BE2C (cell line): ENCODE measurements at regions not wholly inside any gene's neighbourhood (a gene's known extent, or its start where the extent isn't known, plus 50 kb on each side); places are given as distances from the start of the nearest gene placed in this dataset.

Experiments
- DNase-seq: peaks from one replicate; pipeline ENCODE4 v3.0.0-alpha.2; 2020
- H3K27me3 ChIP-seq: fragments of 250-450 bp; sonication (Bioruptor Pico); 2 replicates; pipeline ENCODE4 v1.5.1; 2020; ENCODE audit warnings: mild to moderate bottlenecking
- H3K36me3 ChIP-seq: fragments of 250-450 bp; sonication (Bioruptor Pico); 2 replicates; pipeline ENCODE4 v1.5.1; 2020; ENCODE audit warnings: mild to moderate bottlenecking
- H3K4me1 ChIP-seq: fragments of 250-450 bp; sonication (Bioruptor Pico); 2 replicates; pipeline ENCODE4 v1.5.1; 2020
- H3K4me3 ChIP-seq: 2 replicates; pipeline ENCODE4 v1.5.1; 2011; ENCODE audit warnings: low read depth, low read length
- H3K9me3 ChIP-seq: fragments of 250-450 bp; sonication (Bioruptor Pico); 2 replicates; pipeline ENCODE4 v1.5.1; 2020
- TF ChIP-seq, protein P1 (sequence below): IDR thresholded peaks from 2 replicates; pipeline ENCODE4 v1.5.1; 2012; ENCODE audit warnings: mild to moderate bottlenecking, low read depth, low read length

DNA sequence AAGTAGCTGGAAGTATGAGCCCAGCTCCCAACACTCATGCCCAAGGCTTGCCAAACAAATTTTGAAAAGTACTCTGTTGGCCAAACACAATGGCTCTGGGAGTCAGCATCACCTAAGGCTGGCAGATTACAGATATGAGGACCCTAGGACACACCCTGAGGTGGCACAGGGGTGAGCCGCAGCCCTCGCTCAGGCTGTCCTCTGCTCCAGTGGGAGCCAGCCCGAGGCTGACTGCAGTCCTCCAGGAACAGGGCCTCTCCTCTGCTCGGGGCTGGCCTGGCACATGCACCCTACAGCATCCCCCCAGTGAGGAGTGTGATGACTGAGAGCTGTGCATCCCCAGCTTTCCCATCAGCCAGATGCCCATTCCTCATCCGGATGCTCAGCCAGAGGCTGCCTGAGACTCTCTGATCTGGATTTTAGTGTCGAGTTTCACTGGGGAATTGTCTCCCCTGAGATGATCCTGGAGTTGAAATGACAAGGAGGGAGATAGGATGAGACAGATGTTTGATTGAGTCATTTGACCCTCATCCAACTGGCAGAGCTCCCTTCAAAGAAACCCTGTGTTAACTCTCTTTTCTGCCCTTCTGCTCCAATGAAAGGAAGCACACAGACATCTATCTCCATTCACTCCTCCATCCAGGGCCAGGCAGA lies 269.3 kb upstream of the NCKAP5 start:
- no peaks in the 10 kb centered on the region for H3K27me3 ChIP-seq
- H3K9me3 ChIP-seq: no peaks in the 10 kb centered on the region
- TF ChIP-seq, protein P1, sequence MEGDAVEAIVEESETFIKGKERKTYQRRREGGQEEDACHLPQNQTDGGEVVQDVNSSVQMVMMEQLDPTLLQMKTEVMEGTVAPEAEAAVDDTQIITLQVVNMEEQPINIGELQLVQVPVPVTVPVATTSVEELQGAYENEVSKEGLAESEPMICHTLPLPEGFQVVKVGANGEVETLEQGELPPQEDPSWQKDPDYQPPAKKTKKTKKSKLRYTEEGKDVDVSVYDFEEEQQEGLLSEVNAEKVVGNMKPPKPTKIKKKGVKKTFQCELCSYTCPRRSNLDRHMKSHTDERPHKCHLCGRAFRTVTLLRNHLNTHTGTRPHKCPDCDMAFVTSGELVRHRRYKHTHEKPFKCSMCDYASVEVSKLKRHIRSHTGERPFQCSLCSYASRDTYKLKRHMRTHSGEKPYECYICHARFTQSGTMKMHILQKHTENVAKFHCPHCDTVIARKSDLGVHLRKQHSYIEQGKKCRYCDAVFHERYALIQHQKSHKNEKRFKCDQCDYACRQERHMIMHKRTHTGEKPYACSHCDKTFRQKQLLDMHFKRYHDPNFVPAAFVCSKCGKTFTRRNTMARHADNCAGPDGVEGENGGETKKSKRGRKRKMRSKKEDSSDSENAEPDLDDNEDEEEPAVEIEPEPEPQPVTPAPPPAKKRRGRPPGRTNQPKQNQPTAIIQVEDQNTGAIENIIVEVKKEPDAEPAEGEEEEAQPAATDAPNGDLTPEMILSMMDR: no peak
- 0 out of 2 replicates have a peak, but pooled peaks cover 4% of the 10 kb centered on the region for H3K4me1 ChIP-seq
- H3K36me3 ChIP-seq: no peaks in the 10 kb centered on the region
- H3K4me3 ChIP-seq: no peak overlapping the region
- DNase-seq: peak; percentile 46

DNA sequence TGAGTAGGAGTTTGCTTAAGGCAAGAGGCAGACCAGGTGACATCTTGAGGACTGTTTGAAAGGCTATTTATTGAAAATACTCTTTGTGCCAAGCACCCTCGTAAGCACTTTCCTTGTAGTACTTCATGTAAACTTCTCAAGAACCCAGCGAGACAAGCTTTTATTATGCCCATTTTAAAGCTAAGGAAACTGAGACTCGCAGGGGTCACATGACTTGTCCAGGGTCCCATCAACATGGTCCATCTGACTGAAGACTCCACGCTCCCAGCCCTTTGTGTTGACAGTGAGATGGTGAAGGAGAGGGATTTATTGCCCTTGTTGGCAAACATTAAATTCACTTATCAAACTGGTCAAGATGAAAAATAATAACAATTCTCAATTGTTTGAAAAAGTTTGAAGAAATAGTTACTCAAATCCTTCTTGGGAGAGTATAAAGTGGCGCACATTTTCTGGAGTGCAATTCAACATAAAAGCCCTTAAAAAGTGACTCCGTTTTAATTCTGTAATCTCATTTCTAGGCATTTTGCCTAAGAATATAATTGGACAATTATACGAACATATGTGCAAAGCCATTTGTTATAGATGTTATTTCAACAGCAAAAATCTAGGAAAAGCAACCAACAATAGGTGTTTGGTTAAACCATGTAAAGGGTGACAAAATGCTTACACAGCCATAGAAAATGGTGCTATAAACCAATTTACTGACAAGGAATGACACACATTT lies 270.5 kb upstream of the NCKAP5 start:
- Histone ChIP-seq H3K4me3 (no peak overlapping the region), H3K9me3 (no peaks in the 10 kb centered on the region), H3K27me3 (no peaks in the 10 kb centered on the region), H3K4me1 (0 out of 2 replicates have a peak, but pooled peaks cover 4% of the 10 kb centered on the region), H3K36me3 (no peaks in the 10 kb centered on the region)
- no peak for DNase-seq
- TF ChIP-seq, protein P1: no peak

DNA sequence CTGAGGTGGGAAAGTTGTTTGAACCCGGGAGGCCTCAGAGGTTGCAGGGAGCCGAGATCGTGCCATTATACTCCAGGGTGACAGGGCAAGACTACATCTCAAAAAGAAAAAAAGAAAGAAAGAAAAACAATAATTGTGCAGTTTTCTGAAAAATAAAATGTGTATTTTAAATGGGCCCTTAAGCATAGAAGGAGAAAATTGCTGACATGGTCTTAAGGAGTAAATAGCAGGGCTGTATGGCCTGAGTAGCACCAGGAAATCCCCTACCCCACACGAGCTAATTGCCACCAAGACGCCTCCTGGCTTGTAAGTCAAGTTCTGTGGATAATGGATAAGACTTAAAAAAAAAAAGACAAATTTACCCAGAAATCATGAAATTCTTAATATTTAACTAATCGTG lies 271.4 kb upstream of the NCKAP5 start:
- H3K4me1 ChIP-seq: 0 out of 2 replicates have a peak, but pooled peaks cover 4% of the 10 kb centered on the region

DNA sequence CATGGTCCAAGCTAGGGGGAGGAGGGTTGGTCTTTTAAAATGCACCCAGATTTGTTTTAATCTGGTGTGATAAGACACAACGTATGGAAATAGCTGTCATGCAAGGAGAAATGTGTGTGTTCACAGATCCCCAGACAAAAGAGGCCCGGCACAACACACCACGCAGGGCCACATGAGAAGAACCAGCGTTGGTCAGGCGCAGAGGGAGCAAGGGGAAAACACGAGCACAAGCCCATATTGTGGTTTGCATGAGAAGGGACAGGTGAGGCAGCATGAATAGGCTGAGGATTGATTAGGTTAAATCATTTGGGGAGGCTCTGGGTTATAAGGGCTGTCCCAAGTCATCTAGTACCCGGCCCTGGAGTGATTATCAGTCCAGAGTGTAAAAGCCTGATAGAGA lies 272.5 kb upstream of the NCKAP5 start:
- no peaks in the 10 kb centered on the region for H3K36me3 ChIP-seq
- H3K4me1 ChIP-seq: 0 out of 2 replicates have a peak, but pooled peaks cover 4% of the 10 kb centered on the region
- TF ChIP-seq, protein P1: no peak
- H3K4me3 ChIP-seq: no peak overlapping the region
- H3K9me3 ChIP-seq: no peaks in the 10 kb centered on the region
- H3K27me3 ChIP-seq: no peaks in the 10 kb centered on the region
- no peak for DNase-seq

More for the DNA sequence above, 271.4 kb upstream of the NCKAP5 start:
- DNase-seq: no peak
- H3K4me3 ChIP-seq: no peak overlapping the region
- TF ChIP-seq, protein P1: no peak
- no peaks in the 10 kb centered on the region for H3K27me3 ChIP-seq
- no peaks in the 10 kb centered on the region for H3K36me3 ChIP-seq
- H3K9me3 ChIP-seq: no peaks in the 10 kb centered on the region

DNA sequence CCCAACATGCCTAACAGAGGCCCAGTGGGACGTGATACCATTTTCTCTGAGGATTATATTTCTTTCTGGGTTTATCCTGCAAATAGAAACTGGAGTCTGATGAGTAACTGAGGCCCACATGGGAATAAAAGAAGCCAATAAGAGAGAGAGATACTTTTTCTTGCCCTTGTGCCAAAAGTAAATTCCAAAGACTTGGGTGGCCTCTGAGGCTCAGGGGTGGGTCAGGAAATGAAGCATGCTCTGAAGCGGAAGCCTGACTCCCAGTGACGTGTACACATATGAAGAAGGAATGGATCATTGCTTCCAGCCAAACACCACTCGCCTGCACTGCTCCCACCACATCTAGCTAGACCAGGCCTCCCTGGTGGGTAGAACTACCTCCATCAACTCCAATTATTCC lies 273.6 kb upstream of the NCKAP5 start:
- TF ChIP-seq, protein P1: no peak
- no peaks in the 10 kb centered on the region for H3K9me3 ChIP-seq
- H3K4me1 ChIP-seq: 0 out of 2 replicates have a peak, but pooled peaks cover 4% of the 10 kb centered on the region
- no peaks in the 10 kb centered on the region for H3K36me3 ChIP-seq
- DNase-seq: no peak
- H3K4me3 ChIP-seq: no peak overlapping the region
- no peaks in the 10 kb centered on the region for H3K27me3 ChIP-seq

DNA sequence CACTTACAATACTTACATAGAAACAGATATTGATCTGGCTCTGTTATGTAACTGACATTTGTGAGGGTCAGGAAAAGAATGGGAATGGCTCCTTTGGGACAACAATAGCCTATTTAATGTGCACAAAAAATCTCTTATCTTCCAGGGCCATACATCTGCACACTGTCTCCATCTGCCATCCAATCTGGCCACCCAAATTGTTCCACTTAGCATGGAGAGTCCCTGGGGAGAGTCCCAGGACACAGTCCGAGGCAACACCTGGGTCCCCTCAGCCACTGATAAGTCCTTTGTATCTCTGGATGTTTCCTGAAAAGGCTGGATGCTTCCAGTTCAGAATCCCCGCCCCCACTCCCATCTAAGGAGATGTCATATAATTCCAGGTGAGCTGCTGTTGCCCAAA lies 274.2 kb upstream of the NCKAP5 start:
- H3K36me3 ChIP-seq: no peaks in the 10 kb centered on the region
- TF ChIP-seq, protein P1: no peak
- H3K4me1 ChIP-seq: 0 out of 2 replicates have a peak, but pooled peaks cover under 1% of the 10 kb centered on the region
- H3K4me3 ChIP-seq: no peak overlapping the region
- H3K27me3 ChIP-seq: no peaks in the 10 kb centered on the region
- no peaks in the 10 kb centered on the region for H3K9me3 ChIP-seq
- DNase-seq: peak; percentile 48
